ENCODE measurements at regions not wholly inside any gene's neighbourhood (a gene's known extent, or its start where the extent isn't known, plus 50 kb on each side); places are given as distances from the start of the nearest gene placed in this dataset.
"Not testable (repeated sequence)": the region's sequence is repeated elsewhere in the genome, so short reads cannot be mapped to it uniquely, and the experiment has no call there.

DNA sequence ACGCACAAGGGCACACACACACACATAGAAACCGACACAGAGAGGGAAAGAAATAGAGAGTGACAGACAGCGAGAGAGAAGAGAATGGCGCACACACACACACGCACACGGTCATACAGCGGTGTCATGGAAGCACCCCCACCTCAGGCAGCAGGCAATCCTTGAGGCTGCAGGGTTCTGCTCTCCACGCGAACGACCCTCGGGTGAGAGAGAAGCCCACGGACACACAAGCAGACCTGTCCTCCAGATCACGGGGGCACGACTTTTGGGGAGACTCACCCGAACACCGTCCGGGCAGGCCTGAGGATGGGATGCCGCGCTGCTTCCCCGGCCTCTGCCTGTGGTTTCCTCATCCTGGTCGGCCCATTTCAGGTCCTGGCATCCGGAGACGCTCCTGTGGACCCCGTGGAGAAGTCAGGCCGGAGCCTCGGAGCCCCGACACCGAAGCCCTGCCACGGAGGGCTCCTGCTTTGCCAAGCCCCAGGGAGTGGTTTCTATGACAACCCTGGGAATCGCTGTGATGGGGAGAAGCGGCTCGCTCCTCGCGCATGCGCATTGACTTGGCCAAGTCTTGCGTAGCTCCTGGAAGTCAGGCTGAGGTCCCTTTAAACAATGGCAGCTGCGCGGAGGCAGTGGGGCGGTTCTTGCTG lies 118.2 kb upstream of the KCNJ18 start:
- no peaks in the 10 kb centered on the region for H3K79me2 ChIP-seq (ENCODE audit: insufficient read depth, low read length)
- H3K4me1 ChIP-seq (ENCODE audit: insufficient read depth, low read length): no peaks in the 10 kb centered on the region
- peak; percentile 54 for DNase-seq (ENCODE audit: insufficient read length, low spot score, missing footprints)
- peak overlapping the region; percentile 95 for H2AFZ ChIP-seq (ENCODE audit: low read length)
- peak overlapping the region; percentile 75 for H3K4me2 ChIP-seq (ENCODE audit: insufficient read depth, low read length)
- no peaks in the 10 kb centered on the region for H4K20me1 ChIP-seq (ENCODE audit: insufficient read depth, low read length)
- no peaks in the 10 kb centered on the region for H3K27me3 ChIP-seq (ENCODE audit: insufficient read depth, low read length)
- peak overlapping the region; percentile 37 for H3K27ac ChIP-seq (ENCODE audit: low read depth, low read length)
- TF ChIP-seq CTCF (IDR thresholded peaks at IDR 0.05; ENCODE audit: extremely low read depth, low read depth, low read length): no peak
- H3K9me3 ChIP-seq (ENCODE audit: low read depth, low read length): no peaks in the 10 kb centered on the region
- no peaks in the 10 kb centered on the region for H3K36me3 ChIP-seq (ENCODE audit: insufficient read depth, low read length)
- peak overlapping the region; percentile 74 for H3K4me3 ChIP-seq (ENCODE audit: insufficient read depth, low read length)

DNA sequence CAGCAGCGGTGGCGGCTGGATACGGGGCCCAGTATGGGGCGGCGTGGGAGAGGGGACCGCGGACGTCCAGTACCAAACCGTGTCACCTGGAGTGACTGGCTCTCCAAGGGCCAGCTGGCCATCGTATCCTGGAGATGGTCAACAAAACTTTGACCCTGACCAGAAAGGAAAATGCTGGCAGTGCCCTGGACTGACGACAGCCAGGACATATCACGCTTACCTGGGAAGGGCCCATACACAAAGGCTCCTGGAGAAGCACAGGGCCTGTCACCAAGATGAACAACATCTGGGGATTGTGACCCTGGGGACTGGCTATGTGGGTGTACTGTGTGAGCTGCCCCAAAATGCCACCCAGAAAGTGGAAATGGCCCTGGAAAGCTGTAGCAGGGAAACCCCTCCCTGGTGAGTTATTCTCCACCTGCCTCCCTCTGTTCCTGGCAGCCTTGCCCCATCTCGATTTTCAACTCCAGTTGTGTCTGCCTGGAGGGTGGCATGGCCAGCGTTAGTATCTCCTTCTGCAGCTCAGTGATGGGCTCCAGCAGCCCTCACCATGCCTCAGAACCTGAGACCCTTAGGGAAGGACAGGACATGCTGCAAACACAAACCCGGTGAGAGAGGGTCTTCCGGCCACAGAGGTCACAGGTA lies 117.6 kb upstream of the KCNJ18 start:
- H3K4me1 ChIP-seq (ENCODE audit: insufficient read depth, low read length); H3K27me3 ChIP-seq (ENCODE audit: insufficient read depth, low read length); H3K79me2 ChIP-seq (ENCODE audit: insufficient read depth, low read length); H3K27ac ChIP-seq (ENCODE audit: low read depth, low read length); H3K36me3 ChIP-seq (ENCODE audit: insufficient read depth, low read length); DNase-seq (ENCODE audit: insufficient read length, low spot score, missing footprints); H4K20me1 ChIP-seq (ENCODE audit: insufficient read depth, low read length); H3K9me3 ChIP-seq (ENCODE audit: low read depth, low read length): not testable (repeated sequence)
- Histone ChIP-seq H3K4me2 (ENCODE audit: insufficient read depth, low read length) (peak overlapping the region; percentile 75), H3K4me3 (ENCODE audit: insufficient read depth, low read length) (peak overlapping the region; percentile 74), H2AFZ (ENCODE audit: low read length) (peak overlapping the region; percentile 47)

- not testable (repeated sequence) for H4K20me1 ChIP-seq (ENCODE audit: insufficient read depth, low read length); H3K9me3 ChIP-seq (ENCODE audit: low read depth, low read length); H3K79me2 ChIP-seq (ENCODE audit: insufficient read depth, low read length); H3K36me3 ChIP-seq (ENCODE audit: insufficient read depth, low read length); H3K27me3 ChIP-seq (ENCODE audit: insufficient read depth, low read length); DNase-seq (ENCODE audit: insufficient read length, low spot score, missing footprints); H3K4me3 ChIP-seq (ENCODE audit: insufficient read depth, low read length); H3K27ac ChIP-seq (ENCODE audit: low read depth, low read length); H3K4me1 ChIP-seq (ENCODE audit: insufficient read depth, low read length); H3K4me2 ChIP-seq (ENCODE audit: insufficient read depth, low read length); H2AFZ ChIP-seq (ENCODE audit: low read length)
These were observed 113.5 kb upstream of the KCNJ18 start for GRCh38 chr17:21578783-21579182.

GRCh38 chr17:21592774-21593173 lies 99.5 kb upstream of the KCNJ18 start:
- H3K4me3 ChIP-seq (ENCODE audit: insufficient read depth, low read length): no peak overlapping the region
- H4K20me1 ChIP-seq (ENCODE audit: insufficient read depth, low read length): no peaks in the 10 kb centered on the region
- no peak overlapping the region for H3K4me2 ChIP-seq (ENCODE audit: insufficient read depth, low read length)
- no peaks in the 10 kb centered on the region for H3K4me1 ChIP-seq (ENCODE audit: insufficient read depth, low read length)
- no peaks in the 10 kb centered on the region for H3K79me2 ChIP-seq (ENCODE audit: insufficient read depth, low read length)
- no peak overlapping the region for H2AFZ ChIP-seq (ENCODE audit: low read length)
- peak; percentile 21 for DNase-seq (ENCODE audit: insufficient read length, low spot score, missing footprints)
- H3K9me3 ChIP-seq (ENCODE audit: low read depth, low read length): no peaks in the 10 kb centered on the region
- H3K36me3 ChIP-seq (ENCODE audit: insufficient read depth, low read length): no peaks in the 10 kb centered on the region
- no peaks in the 10 kb centered on the region for H3K27me3 ChIP-seq (ENCODE audit: insufficient read depth, low read length)
- no peak overlapping the region for H3K27ac ChIP-seq (ENCODE audit: low read depth, low read length)
- TF ChIP-seq CTCF (IDR thresholded peaks at IDR 0.05; ENCODE audit: extremely low read depth, low read depth, low read length): no peak

DNA sequence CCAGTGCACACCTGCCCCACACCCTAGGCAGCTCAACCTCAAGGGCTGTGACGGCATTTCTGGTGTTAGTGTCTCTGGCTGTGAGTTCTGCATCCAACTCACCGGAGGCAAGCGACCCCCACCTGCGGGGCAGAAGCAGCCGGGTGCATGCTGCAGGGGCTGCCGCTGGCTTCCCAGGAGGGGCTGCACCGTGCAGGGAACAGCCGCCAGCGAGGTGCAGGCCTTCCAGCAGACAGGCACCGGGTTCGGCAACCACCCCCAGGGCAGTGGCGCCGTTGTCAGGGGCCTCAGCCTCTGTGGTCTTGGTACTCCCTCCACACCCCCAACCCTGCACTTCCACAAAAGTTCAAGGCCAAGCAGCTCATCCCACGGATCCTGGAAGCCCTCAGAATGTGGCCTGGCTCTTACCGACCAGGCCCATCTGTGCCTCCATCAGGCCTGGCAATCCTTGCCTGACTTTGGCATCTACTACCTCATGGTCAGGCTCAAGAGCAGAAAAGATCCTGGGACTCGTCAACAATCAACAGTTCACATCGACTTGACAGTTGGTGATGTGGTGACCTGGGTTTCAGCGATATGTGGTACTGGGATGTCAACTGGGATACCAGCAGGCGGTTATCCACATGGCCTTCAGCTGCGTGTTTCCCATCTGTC lies 98.7 kb upstream of the KCNJ18 start:
- not testable (repeated sequence) for H3K36me3 ChIP-seq (ENCODE audit: insufficient read depth, low read length); H3K79me2 ChIP-seq (ENCODE audit: insufficient read depth, low read length); H2AFZ ChIP-seq (ENCODE audit: low read length); H3K27ac ChIP-seq (ENCODE audit: low read depth, low read length); H3K4me1 ChIP-seq (ENCODE audit: insufficient read depth, low read length); H4K20me1 ChIP-seq (ENCODE audit: insufficient read depth, low read length); H3K9me3 ChIP-seq (ENCODE audit: low read depth, low read length); H3K27me3 ChIP-seq (ENCODE audit: insufficient read depth, low read length); H3K4me3 ChIP-seq (ENCODE audit: insufficient read depth, low read length); H3K4me2 ChIP-seq (ENCODE audit: insufficient read depth, low read length)
- DNase-seq (ENCODE audit: insufficient read length, low spot score, missing footprints): peak; percentile 15
